Neural cell (in vitro differentiated cells): ENCODE measurements at regions not wholly inside any gene's neighbourhood (a gene's known extent, or its start where the extent isn't known, plus 50 kb on each side); places are given as distances from the start of the nearest gene placed in this dataset.

Experiments
- CTCF ChIP-seq: fragments of 450-650 bp; IDR thresholded peaks from 2 replicates; pipeline ENCODE4 v1.5.1; 2014; ENCODE audit warnings: antibody characterized with exemption, mild to moderate bottlenecking, moderate library complexity; ENCODE audit not compliant: poor library complexity, severe bottlenecking
- EZH2 ChIP-seq: fragments of 200-600, 300-800 bp; shearing (Covaris generic), sonication (generic); IDR thresholded peaks from 2 replicates; pipeline ENCODE4 v1.6.1; 2014; ENCODE audit warnings: antibody characterized with exemption, low read length, borderline replicate concordance, mild to moderate bottlenecking; ENCODE audit not compliant: insufficient read depth, poor library complexity, severe bottlenecking
- TF ChIP-seq, protein P1 (sequence below): IDR thresholded peaks from 2 replicates; pipeline ENCODE4 v1.6.1; 2012; ENCODE audit warnings: borderline replicate concordance

GRCh38 chr15:96162322-96162721, 168.2 kb upstream of the NR2F2 start:
- TF ChIP-seq CTCF, result no peak
- TF ChIP-seq, protein P1, sequence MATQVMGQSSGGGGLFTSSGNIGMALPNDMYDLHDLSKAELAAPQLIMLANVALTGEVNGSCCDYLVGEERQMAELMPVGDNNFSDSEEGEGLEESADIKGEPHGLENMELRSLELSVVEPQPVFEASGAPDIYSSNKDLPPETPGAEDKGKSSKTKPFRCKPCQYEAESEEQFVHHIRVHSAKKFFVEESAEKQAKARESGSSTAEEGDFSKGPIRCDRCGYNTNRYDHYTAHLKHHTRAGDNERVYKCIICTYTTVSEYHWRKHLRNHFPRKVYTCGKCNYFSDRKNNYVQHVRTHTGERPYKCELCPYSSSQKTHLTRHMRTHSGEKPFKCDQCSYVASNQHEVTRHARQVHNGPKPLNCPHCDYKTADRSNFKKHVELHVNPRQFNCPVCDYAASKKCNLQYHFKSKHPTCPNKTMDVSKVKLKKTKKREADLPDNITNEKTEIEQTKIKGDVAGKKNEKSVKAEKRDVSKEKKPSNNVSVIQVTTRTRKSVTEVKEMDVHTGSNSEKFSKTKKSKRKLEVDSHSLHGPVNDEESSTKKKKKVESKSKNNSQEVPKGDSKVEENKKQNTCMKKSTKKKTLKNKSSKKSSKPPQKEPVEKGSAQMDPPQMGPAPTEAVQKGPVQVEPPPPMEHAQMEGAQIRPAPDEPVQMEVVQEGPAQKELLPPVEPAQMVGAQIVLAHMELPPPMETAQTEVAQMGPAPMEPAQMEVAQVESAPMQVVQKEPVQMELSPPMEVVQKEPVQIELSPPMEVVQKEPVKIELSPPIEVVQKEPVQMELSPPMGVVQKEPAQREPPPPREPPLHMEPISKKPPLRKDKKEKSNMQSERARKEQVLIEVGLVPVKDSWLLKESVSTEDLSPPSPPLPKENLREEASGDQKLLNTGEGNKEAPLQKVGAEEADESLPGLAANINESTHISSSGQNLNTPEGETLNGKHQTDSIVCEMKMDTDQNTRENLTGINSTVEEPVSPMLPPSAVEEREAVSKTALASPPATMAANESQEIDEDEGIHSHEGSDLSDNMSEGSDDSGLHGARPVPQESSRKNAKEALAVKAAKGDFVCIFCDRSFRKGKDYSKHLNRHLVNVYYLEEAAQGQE, result no peak
- TF ChIP-seq EZH2, result no peak
